SW 1271 (cell line): ENCODE measurements at regions not wholly inside any gene's neighbourhood (a gene's known extent, or its start where the extent isn't known, plus 50 kb on each side); places are given as distances from the start of the nearest gene placed in this dataset.
A peak's percentile ranks its signal among the peaks of the same experiment; 100 is the strongest.
"Not testable (repeated sequence)": the region's sequence is repeated elsewhere in the genome, so short reads cannot be mapped to it uniquely, and the experiment has no call there.

Experiments
- DNase-seq, 2 experiments: peaks; one replicate each; lab custom pipeline; 2025; lab: John Stamatoyannopoulos, UW

DNA sequence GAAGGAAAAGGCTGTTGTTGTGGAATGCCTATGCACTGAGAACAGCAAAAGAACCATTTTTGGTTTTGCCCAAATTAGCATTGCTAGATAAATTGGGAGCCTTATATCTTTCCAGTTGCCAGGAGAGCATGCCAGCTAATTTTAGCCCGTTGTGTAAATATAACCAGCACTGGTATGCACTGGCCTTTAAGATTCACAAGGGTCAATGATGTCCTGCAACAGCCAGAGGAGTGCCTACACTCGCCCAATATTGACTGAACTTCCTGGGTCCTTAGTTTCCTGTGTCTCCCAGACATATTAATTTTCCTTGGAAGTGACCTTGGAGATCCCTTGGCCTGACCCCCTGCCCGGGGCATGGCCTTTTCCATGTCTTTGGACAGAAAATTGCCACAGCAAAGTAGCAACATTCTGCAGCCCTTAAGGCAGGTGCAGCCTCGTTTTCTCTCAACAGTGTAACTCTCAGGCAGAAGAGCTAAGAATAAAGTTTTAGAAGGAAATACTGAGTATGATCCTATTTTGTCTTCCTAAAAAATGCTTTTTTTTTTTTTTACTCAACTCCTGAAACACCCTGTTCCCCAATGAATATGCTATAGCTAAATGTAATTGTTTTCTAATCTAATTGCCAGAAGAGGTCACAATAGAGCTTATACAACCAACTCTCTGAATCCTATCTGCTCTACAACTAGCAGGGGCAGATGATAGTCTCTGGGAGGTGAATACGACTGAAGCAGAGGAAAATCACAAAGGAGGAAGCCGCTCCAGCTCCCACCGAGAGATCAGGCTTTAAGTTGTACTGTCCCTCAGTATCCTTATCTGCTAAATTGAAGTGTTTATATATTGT is 131.9 kb upstream of the PCGF5 start:
- DNase-seq, result peak in 1 of 2 experiments; percentile 12

DNA sequence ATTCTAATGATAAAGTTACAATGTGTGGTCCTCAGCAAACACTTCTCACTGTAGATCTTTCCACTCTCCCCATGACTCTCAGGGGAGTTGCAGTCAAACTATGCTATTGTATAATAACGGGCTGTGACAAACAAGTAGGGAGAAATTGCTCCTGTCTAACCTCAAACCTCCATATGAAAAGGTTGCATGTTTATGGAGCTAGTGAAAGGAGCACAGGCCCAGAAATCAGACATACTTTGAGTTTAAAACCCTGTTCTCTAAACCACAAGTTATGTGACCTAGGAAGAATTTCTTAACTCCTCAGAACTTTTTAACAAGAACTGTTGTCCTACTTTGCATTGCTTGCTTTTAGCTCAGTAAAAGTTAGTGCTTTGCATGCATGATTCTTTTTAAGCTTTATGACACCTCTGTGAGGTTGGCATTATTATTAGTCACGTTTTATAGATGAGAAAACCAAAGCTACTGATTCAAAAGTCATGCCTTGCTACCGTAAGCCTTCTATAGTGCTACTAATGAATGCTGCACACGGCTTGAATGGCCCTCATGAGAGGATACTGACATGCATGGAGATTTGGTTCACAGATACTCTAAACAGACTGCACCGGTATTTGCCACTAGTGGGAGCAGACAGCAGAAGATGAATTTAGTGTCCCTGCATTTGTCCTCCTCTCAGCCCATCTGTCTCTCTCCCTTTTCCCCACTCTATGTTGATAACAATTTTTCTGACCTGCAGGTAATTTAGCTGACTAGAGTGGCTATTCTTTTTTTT is 129.5 kb upstream of the PCGF5 start:
- peak in 1 of 2 experiments; percentile 1 for DNase-seq

DNA sequence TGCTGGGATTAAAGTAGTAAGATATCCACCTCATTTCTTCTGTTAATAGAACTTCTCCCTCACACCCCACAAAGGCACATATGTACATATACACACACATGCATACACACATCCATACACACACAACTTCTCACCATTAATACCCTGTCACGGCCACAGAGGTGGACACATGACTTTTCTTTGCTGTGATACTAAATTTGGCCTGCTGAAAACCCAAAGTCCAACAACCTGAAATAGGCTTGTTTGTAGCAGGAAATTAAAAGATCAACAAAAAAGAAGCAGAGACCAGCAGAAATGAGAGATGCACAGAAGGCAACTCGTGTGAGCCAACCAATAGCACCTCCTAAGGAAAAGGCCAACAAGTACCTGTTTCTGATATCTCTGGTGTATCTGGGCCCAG is 128.7 kb upstream of the PCGF5 start:
- no peak for DNase-seq

DNA sequence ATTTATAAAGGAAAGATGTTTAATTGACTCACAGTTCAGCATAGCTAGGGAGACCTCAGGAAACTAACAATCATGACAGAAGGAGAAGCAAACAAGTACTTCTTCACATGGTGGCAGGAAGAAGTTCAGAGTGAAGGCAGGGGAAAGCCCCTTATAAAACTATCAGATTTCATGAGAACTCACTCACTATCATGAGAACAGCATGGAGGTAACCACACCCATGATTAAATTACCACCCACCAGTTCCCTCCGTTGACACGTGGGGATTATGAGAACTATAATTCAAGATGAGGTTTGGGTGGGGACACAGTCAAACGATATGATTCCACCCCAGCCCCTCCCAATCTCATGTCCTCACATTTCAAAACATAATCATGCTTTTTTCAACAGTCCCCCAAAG is 124.2 kb upstream of the PCGF5 start:
- no peak for DNase-seq

DNA sequence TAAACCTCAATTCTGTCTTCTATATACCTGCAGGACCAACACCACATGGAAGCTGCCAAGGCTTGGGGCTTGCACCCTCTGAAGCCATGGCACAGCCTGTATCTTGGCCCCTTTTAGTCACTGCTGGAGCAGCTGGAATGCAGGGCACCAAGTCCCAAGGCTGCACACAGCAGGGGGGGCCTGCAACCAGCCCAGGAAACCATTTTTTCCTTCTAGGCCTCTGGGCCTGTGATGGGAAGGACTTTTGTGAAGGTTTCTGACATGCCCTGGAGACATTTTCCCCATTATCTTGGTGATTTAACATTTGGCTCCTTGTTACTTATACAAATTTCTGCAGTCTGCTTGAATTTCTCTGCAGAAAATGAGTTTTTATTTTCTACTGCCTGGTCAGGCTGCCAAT is 123.2 kb upstream of the PCGF5 start:
- no peak for DNase-seq

DNA sequence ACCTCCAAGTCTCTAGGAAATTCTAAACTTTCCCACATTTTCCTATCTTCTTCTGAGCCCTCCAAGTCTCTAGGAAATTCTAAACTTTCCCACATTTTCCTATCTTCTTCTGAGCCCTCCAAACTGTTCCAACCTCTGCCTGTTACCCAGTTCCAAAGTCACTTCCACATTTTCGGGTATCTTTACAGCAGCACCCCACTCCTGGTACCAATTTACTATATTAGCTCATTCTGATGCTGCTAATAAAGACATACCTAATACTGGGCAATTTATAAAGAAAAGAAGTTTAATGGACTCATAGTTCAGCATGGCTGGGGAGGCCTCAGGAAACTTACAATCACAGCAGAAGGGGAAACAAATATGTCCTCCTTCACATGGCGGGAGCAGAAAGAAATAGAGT is 122.4 kb upstream of the PCGF5 start:
- not testable (repeated sequence) for DNase-seq

DNA sequence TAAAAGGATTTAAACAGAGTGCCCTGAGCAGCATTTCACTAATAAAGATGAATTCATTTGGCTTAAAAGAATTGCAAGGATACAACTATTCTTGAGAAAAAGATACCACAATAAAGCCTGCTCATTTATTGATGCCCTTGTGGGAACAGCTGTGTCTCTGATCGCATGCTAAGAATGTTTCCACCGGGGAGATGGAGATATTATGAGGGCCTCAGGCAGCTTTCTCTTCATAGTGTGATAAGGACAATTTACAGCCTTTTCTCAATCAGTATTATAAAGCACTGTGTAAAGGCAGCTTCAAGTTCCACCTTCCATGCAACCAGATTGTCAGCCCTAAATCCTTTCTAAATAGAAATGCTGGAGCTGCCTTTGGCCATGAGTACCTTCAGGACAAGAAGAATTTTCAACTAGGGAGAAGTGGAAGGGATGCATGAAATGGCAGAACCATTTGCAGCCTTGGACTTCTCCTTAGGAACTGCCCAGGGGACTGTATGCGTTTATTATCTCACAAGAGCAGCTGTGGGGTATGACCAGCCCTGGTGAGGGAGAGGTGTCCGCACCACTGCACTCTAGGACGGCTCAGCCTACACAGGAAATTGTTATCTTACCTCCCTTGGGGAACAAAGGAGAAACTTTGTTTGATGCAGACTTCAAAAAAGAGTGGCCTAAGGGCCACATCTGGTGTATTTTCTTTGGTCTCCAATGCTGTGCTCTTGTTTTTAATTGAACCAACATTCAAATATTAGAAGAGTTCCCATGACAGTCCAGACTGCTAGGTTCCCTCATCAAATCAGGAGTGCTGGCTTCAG is 116.9 kb upstream of the PCGF5 start:
- DNase-seq, result no peak

DNA sequence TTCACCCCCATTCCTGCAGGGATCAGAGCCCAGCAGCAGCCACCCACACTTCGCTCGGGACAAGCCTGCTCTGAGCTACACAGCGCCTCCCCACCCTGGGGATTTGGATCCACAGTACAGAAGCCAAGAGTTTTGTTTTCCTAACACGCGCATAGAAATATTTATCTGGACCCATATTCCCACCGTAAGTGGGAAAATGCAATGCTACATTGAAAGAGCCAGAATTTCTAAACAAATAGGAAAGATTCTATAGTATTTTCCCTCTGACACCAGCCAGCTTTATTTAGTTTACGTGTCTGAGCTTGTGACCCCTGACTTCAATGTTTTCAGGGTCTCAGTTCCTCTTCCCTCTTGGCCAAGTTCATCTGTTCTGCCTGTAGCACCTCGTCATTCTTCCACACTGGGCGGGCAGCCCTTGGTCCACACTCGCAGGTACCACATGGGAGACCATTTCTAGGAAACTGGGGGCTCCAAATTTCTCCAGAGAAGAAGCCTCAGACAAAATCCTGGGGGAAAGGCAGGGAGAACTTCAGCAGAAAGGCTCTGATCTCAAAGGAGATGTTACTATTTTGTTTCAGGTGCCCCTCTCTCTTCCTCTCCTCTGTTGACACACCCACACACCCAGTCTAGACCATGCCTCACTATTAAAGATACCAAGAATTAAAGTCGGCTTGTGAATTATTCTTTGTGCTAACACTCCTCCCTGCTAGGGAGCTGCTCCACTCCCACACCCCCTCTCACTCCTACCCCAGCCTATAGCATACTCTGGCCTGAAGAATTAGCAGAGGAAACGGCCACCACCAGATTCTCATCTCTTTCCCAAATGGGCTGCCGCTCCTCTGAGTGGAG is 116.0 kb upstream of the PCGF5 start:
- DNase-seq, result no peak

DNA sequence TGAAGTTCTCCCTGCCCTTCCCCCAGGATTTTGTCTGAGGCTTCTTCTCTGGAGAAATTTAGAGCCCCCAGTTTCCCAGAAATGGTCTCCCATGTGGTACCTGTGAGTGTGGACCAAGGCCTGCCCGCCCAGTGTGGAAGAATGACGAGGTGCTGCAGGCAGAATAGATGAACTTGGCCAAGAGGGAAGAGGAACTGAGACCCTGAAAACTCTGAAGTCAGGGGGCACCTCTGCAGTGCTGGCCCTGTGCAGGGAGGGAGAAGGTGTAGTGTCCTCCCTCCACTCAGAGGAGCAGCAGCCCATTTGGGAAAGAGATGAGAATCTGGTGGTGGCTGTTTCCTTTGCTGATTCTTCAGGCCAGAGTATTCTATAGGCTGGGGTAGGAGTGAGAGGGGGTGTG is 115.2 kb upstream of the PCGF5 start:
- no peak for DNase-seq

DNA sequence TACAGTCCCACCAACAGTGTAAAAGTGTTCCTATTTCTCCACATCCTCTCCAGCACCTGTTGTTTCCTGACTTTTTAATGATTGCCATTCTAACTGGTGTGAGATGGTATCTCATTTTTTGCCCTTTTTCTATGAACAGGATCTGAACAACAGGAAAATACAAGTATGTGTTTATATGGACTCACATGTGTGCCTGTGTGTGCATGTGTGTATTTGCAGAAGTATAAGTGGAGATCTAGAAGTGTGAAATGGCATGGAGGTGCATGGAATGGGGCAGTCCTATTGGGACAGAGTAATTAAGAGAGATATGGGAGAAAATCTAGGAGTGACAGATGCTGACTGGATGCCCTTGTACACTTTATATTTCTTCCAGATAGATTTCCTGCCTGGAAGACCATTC is 111.6 kb upstream of the PCGF5 start:
- no peak for DNase-seq

DNA sequence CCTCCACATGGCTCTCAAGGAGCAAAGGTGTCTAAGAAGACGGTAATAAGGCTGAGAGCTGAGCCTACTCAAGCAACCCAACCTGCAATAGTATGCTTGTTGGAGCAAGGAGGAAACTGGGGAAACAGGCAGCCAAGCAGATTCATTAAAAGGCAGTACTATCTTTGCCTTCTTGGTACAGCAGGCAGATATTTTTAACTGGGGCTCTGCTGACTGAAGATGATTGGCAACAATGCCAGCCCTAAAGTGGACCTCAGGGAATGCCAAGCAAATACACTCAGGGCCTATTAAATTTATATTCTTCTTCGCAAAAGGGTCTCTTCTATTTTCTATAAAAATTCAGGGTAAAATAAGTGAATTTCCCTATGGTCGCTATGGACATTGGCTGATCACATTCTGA is 109.4 kb upstream of the PCGF5 start:
- DNase-seq, result no peak

DNA sequence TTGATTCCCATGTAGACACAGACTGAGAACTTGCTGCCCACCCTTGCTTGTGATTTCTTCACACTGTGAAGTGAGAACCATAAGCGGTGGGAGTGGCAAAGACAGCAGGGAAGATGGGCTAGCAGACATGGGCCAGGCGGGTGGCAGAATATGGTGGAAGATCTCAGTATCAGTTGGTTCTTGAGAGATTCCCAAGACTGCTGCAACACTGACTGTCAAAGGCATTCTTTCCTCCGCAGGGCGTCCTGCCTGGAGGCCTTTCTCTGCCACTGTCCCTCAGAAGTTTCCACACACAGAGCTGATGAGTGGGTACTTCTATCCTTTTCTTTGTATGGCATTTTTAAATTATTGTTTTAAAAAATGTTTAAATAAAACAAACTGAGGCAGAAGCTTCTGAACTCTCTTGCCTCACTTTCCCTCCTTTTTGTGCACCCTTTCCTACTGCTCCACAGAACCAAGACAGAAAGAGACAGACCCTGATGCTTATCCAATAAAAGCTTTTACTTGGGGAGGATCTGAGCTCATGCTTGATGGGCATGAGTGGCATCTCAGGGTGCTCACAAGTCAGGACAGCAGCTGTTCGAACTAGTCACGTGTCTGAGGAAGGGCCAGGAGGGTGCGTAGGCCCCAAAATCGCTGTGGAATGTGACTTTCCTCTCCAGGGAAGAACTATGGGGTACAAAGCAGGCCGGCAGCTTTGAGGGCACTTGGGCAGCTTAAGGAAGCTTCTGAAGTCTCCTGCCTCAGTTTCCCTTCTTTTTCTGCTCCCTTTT is 104.7 kb upstream of the PCGF5 start:
- no peak for DNase-seq

DNA sequence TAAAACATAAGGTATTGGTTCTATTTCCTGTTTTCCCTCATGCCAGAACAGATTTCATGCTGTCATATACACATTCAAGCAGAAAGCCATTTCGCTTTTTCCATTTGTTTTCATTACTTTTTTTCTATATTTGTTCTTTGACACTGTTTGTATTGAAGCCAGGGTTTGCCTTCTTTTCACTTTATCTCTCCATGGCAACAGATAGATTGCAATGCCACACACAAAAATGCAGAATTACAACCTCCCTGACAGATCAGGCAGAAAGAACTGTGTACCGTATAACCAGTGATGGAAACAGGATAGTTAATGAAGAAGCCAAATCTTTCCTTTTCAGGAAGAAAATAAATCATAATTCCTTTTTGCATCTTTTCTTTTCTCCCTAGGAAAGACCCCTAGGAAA is 103.0 kb upstream of the PCGF5 start:
- DNase-seq, result no peak

DNA sequence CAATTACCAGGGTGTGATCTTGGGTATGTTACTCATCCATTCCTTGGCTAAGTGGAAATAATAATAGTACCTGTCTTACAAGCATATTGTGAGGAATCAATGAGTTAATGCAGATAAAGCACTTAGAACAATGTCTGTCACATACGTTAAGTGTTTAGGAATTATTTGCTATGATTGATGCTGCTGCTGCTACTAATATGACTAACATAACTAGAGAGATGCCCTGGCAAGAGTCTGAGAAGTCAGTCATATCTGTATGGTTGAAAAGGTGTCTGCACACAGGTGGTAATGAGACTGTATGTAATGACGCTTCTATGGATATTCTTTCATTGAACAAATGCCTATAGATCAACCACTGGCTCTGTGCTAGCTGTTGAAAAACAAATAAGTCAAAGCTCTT is 100.1 kb upstream of the PCGF5 start:
- DNase-seq, result no peak

DNA sequence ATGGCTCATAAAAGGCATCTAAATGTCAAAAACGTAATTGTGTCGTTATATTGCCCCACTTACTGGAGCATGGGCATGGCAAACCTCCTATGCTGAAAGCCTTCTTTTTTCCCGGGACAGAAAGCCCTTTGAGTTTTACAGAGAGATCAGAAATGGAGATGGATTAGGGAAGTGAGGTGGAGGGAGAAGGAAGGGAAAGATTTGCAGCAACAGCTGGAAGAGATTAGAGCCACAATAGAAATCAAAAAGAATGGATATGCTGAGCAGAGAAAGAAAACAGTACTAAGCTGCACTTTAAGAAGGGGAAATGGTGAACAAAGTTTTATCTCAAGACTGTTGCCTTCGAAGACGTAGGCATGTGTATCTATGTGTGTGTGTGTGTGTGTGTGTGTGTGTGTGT is 97.2 kb upstream of the PCGF5 start:
- no peak for DNase-seq

DNA sequence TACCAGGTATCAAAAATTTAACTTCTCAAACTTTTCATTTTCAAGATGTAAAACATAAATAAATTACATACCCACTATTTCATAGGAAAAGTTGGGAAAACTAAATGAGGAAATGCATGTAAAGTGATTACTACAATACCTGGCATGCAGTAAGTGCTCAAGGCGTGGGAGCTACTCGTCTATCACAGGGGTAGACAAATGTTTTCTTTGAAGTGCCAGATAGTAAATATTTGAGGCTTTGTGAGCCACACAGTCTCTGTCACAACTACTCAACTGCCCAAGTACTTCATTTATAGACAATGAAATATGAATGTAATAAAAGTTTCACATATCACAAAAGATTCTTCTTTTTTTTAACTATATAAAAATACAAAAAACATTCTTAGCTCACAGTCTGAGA is 96.4 kb upstream of the PCGF5 start:
- DNase-seq, result no peak

DNA sequence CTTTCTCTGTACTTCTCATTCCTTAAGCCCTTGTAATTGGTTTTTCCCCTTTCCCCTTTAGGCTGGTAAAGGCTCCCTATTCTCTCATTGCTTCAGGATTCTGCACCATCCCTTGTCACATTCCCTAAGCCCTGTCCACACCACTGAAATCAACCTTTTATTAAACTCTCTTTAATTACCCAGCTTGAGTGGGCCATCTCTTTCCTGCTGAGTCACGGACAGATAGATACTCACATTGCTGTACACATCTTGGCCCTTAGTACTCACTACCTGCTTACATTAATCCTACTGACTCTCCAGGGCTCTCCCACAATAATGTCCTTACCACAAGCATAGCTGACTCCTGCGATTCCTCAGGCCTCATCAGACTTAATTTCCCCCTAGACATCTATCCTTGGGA is 94.0 kb upstream of the PCGF5 start:
- DNase-seq, result no peak

DNA sequence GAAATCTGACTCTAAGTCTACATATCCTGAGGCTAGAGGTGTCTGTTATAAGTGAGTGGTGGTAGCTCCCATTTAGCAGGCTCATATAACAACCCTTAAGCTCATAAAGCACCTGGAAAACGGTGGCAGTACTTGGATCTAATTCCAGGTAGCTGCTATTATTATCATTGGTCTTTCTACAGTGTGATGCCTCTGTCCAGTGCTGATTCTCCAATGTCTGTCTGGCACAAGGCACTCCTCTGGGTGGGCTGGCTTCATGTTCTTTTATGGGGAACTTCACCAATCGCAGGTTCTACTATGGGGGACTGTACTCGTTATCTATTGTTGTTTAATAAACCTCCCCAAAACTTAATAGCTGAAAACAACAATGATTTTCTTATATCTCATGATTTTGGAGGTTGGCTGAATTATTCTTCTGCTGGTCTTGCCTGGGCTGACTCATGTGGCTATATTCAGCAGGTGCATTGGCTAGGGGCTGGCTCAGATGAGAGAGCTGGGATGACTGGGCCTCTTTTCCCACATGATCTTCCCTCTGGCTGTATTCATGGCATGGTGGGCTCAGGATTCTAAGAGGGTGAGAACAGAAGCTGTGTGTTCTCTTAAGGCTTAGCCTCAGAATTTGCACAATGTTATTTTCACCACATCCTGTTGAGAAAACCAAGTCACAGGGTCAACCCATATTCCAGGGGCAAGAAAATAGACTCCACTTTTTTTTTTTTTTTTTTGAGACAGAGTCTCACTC is 93.0 kb upstream of the PCGF5 start:
- DNase-seq, result no peak

DNA sequence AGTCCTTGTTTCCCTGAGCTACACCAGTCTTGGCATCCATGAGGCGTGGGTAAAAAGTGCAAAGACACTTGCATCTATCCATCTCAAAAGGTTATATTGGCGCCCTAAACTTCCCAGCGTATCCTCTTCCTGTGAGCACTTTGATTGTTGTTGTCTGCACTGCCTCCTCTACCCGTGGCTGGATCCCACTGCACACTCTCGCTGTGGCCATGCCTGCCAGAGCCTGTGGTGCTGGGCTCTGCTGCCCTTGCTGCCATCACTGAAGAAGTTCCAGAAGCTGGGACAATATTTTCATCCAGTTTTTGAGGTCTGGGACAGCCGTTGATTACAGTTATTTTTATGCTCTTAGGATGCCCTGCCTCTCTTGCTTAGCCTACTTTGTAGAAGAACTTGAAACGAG is 85.3 kb upstream of the PCGF5 start:
- no peak for DNase-seq

DNA sequence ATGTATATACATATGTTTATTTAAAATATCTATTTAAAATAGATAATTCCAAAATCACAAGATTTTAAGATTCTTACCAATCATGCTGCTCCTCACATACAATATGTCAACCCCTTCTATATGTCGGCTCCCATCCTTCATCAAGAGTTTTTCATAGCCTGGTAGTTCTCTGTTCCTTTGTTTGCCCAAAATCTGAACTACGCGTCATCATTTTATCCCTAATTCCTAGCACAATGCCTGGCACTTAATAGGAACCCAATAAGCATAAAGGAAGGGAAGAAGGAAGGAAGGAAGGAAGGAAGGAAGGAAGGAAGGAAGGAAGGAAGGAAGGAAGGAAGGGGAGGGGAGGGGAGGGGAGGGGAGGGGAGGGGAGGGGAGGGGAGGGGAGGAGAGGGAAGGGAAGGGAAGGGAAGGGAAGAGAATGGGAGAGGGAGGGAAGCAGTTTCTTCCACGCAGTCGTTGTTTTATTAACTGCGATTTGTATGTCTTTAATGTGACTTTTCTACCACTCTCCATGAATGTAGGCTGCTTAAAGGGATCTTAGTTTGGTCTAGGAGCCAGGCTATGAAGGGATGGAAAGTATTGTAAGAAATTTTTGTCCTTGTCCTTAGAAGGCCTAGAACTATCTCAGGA is 83.3 kb upstream of the PCGF5 start:
- no peak for DNase-seq
